ENCODE measurements at regions not wholly inside any gene's neighbourhood (a gene's known extent, or its start where the extent isn't known, plus 50 kb on each side); places are given as distances from the start of the nearest gene placed in this dataset.

GRCh38 chr9:119487118-119487827, 118.0 kb upstream of the BRINP1 start:
- no peak for DNase-seq (ENCODE audit: low spot score)

GRCh38 chr9:119483153-119483552, 113.9 kb upstream of the BRINP1 start:
- no peak for DNase-seq (ENCODE audit: low spot score)

- no peak for DNase-seq (ENCODE audit: low spot score)
These were observed 108.0 kb upstream of the BRINP1 start for GRCh38 chr9:119477197-119477596.

- DNase-seq (ENCODE audit: low spot score): no peak
These were observed 88.8 kb upstream of the BRINP1 start for GRCh38 chr9:119458068-119458467.

GRCh38 chr9:119453980-119454379, 84.7 kb upstream of the BRINP1 start:
- no peak for DNase-seq (ENCODE audit: low spot score)

GRCh38 chr9:119453490-119453911, 84.3 kb upstream of the BRINP1 start:
- DNase-seq (ENCODE audit: low spot score): no peak

GRCh38 chr9:119451426-119451825, 82.2 kb upstream of the BRINP1 start:
- no peak for DNase-seq (ENCODE audit: low spot score)

GRCh38 chr9:119443179-119443578, 73.9 kb upstream of the BRINP1 start:
- DNase-seq (ENCODE audit: low spot score): no peak

GRCh38 chr9:119441832-119442231, 72.6 kb upstream of the BRINP1 start:
- no peak for DNase-seq (ENCODE audit: low spot score)

GRCh38 chr9:119441338-119441737, 72.1 kb upstream of the BRINP1 start:
- DNase-seq (ENCODE audit: low spot score): no peak

- DNase-seq (ENCODE audit: low spot score): no peak
These were observed 67.0 kb upstream of the BRINP1 start for GRCh38 chr9:119436261-119436660.

GRCh38 chr9:119435076-119435475, 65.8 kb upstream of the BRINP1 start:
- DNase-seq (ENCODE audit: low spot score): no peak

- DNase-seq (ENCODE audit: low spot score): no peak
These were observed 63.2 kb upstream of the BRINP1 start for GRCh38 chr9:119432428-119432827.

GRCh38 chr9:119429302-119429701, 60.1 kb upstream of the BRINP1 start:
- no peak for DNase-seq (ENCODE audit: low spot score)

- DNase-seq (ENCODE audit: low spot score): no peak
These were observed 51.0 kb upstream of the BRINP1 start for GRCh38 chr9:119420231-119420630.
